Endothelial cell of umbilical vein (primary cell): ENCODE measurements at regions not wholly inside any gene's neighbourhood (a gene's known extent, or its start where the extent isn't known, plus 50 kb on each side); places are given as distances from the start of the nearest gene placed in this dataset.

Source experiments
- BruUV-seq: library from RNA; stranded (reverse); fragments of 400-500 nt; replicated peaks from 2 replicates; lab custom pipeline; 2021; lab: Mats Ljungman, UMichigan
- CTCF ChIA-PET: fragments of 300-600, 350-600 bp; sonication (Branson Sonifier 250); formaldehyde crosslinking; loops from one replicate; lab custom pipeline; 2021; ENCODE audit warnings: antibody characterized with exemption, inconsistent platforms; lab: Charles Lee
- POLR2A ChIA-PET: fragments of 300-600, 350-600 bp; sonication (Branson Sonifier 250); formaldehyde crosslinking; loops from one replicate; lab custom pipeline; 2021; ENCODE audit warnings: antibody characterized with exemption, inconsistent platforms; lab: Charles Lee
- DNase-seq: peaks from one replicate; pipeline ENCODE4 v3.0.0-alpha.2; 2011; ENCODE audit warnings: low read depth, low spot score
- FAIRE-seq: peaks from 2 replicates; lab custom pipeline; 2011; peaks lifted over from hg19 to GRCh38; lab: Jason Lieb, UNC
- H2AFZ ChIP-seq: 2 replicates; pipeline ENCODE4 v1.6.0; 2012; ENCODE audit warnings: low read depth, low read length, control low read depth, inconsistent platforms
- H3K27ac ChIP-seq: 2 replicates; pipeline ENCODE4 v1.5.1; 2011; ENCODE audit warnings: low read depth, mild to moderate bottlenecking, control low read depth, low read length, moderate library complexity; ENCODE audit not compliant: insufficient read depth
- H3K27me3 ChIP-seq, 2 experiments: 2 replicates each; pipeline versions ENCODE4 v1.6.0 to v1.6.1; 2011; ENCODE audit warnings: low read length in 2 of 2, mixed read lengths in 1 of 2; ENCODE audit not compliant: control insufficient read depth in 2 of 2, insufficient read depth in 2 of 2
- H3K36me3 ChIP-seq, 2 experiments: 2 replicates in 1 of 2; 3 replicates in 1 of 2; pipeline ENCODE4 v1.5.1; 2011; ENCODE audit warnings: low read length in 2 of 2, mild to moderate bottlenecking in 1 of 2, moderate library complexity in 1 of 2; ENCODE audit not compliant: control insufficient read depth in 2 of 2, insufficient read depth in 2 of 2; ENCODE audit errors: extremely low read depth in 1 of 2
- H3K4me1 ChIP-seq: 3 replicates; pipeline ENCODE4 v1.5.1; 2011; ENCODE audit warnings: mild to moderate bottlenecking, low read length; ENCODE audit not compliant: control insufficient read depth, insufficient read depth; ENCODE audit errors: extremely low read depth
- H3K4me2 ChIP-seq: 2 replicates; pipeline ENCODE4 v1.6.1; 2011; ENCODE audit warnings: low read length, control low read depth, mixed read lengths; ENCODE audit not compliant: insufficient read depth
- H3K4me3 ChIP-seq, 3 experiments: fragments of 200-600 bp in 1 of 3; sonication (generic), shearing (Covaris generic) in 1 of 3; replicated peaks in 1 of 3; 2 replicates each; pipeline ENCODE4 v1.5.1; 2011 to 2016; ENCODE audit warnings: control low read depth in 3 of 3, low read length in 3 of 3, mild to moderate bottlenecking in 2 of 3, inconsistent platforms in 1 of 3, low read depth in 1 of 3, moderate library complexity in 1 of 3; ENCODE audit not compliant: insufficient read depth in 1 of 3
- H3K79me2 ChIP-seq: 2 replicates; pipeline ENCODE4 v1.6.0; 2012; ENCODE audit warnings: low read length, inconsistent platforms; ENCODE audit not compliant: control insufficient read depth, insufficient read depth
- H3K9ac ChIP-seq: replicated peaks from 2 replicates; pipeline ENCODE3; 2011; ENCODE audit warnings: low read length, control low read depth; ENCODE audit not compliant: insufficient read depth; ENCODE audit errors: extremely low read depth
- H3K9me1 ChIP-seq: replicated peaks from 3 replicates; pipeline ENCODE4 v1.6.0; 2011; ENCODE audit warnings: mild to moderate bottlenecking, low read length; ENCODE audit not compliant: control insufficient read depth, insufficient read depth; ENCODE audit errors: extremely low read depth
- H3K9me3 ChIP-seq: replicated peaks from 2 replicates; pipeline ENCODE4 v1.5.1; 2012; ENCODE audit warnings: low read length, inconsistent platforms; ENCODE audit not compliant: control insufficient read depth, insufficient read depth
- H4K20me1 ChIP-seq: replicated peaks from 2 replicates; pipeline ENCODE3; 2011; ENCODE audit warnings: mild to moderate bottlenecking, low read length; ENCODE audit not compliant: control insufficient read depth, insufficient read depth; ENCODE audit errors: extremely low read depth
- EZH2 ChIP-seq: IDR thresholded peaks from 2 replicates; pipeline ENCODE4 v1.6.1; 2012; ENCODE audit warnings: borderline replicate concordance, low read depth, mild to moderate bottlenecking, moderate library complexity, low read length, inconsistent platforms; ENCODE audit not compliant: severe bottlenecking
- FOS ChIP-seq: IDR thresholded peaks from 2 replicates; pipeline ENCODE4 v1.6.1; 2011; ENCODE audit warnings: mild to moderate bottlenecking, low read length, moderate library complexity, borderline replicate concordance; ENCODE audit not compliant: insufficient read depth
- GATA2 ChIP-seq: IDR thresholded peaks from 2 replicates; pipeline ENCODE4 v1.7.0; 2011; ENCODE audit warnings: low read depth, mild to moderate bottlenecking, moderate library complexity, mixed read lengths, low read length; ENCODE audit not compliant: insufficient read length, insufficient read depth
- JUN ChIP-seq: IDR thresholded peaks from 2 replicates; pipeline ENCODE4 v1.6.1; 2011; ENCODE audit warnings: borderline replicate concordance, low read depth; ENCODE audit not compliant: insufficient read length, insufficient read depth
- MYC ChIP-seq: IDR thresholded peaks from one replicate; pipeline ENCODE4 v1.6.1; 2011; ENCODE audit warnings: mild to moderate bottlenecking, low read depth, low read length
- POLR2A ChIP-seq: IDR thresholded peaks from 2 replicates; pipeline ENCODE4 v1.6.1; 2012; ENCODE audit warnings: low read depth, mild to moderate bottlenecking, control low read depth, low read length
- POLR2AphosphoS5 ChIP-seq: IDR thresholded peaks from 2 replicates; pipeline ENCODE4 v1.6.1; 2012; ENCODE audit warnings: low read depth, mild to moderate bottlenecking, control low read depth, low read length, moderate library complexity; ENCODE audit not compliant: insufficient read depth
- dilution Hi-C: fragments of 300-500 bp; cut with MboI; formaldehyde crosslinking; loops from one replicate; pipeline ENCODE4 v1.15.0; 2019; ENCODE audit warnings: low sequenced_read_pairs; ENCODE audit not compliant: extremely low pct_ligation_motif_present
- intact Hi-C: fragments of 100-400 bp; cut with micrococcal nuclease; formaldehyde crosslinking; loops from one replicate; pipeline ENCODE4 v1.10.0; 2022
- TF ChIP-seq, protein P1 (sequence below): IDR thresholded peaks from 2 replicates; pipeline ENCODE4 v1.6.1; 2011; ENCODE audit not compliant: insufficient read depth, insufficient read length
- TF ChIP-seq, protein P2 (sequence below), 2 donors: IDR thresholded peaks; 1 replicate in 1 of 2; 2 replicates in 1 of 2; pipeline ENCODE4 v1.5.1; 2011; ENCODE audit warnings: low read length in 2 of 2, mild to moderate bottlenecking in 2 of 2, moderate library complexity in 2 of 2, control low read depth in 1 of 2, inconsistent platforms in 1 of 2, low read depth in 1 of 2; ENCODE audit not compliant: insufficient read depth in 1 of 2; ENCODE audit errors: extremely low read depth in 1 of 2

DNA sequence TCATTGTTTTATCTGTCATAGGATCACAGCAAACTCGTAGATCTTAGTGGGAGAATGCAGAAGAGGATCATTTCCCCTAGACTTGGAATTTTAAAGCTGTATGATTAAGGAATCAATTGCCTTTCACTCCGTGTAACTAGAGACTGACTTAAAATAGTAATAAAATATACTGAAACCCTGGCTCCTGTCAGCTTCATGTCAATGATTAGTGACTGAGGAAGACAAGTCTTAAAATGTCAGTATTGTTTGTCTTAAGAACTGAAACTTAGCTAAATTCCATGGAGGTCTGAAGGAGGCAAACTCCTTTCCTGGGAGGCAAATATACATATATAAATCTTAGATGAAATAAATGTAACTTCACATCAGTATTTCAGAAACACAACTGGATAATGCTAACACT is 1016.7 kb upstream of the PCDH10 start:
- BruUV-seq, result no TSS peak
- CTCF ChIA-PET, result interaction anchor here (1.4 kb wide), 1 partner anchor 12 kb away, joined by 3 read pairs; no protein-coding TSS in a partner anchor

More for the DNA sequence above, 1016.7 kb upstream of the PCDH10 start:
- Histone ChIP-seq H3K27me3 (no peaks in the 10 kb centered on the region), H3K27ac (no peak overlapping the region), H3K4me3 (no peak overlapping the region), H3K9me3 (no peaks in the 10 kb centered on the region), H3K36me3 (no peaks in the 10 kb centered on the region), H3K9me1 (no peaks in the 10 kb centered on the region), H3K9ac (no peak overlapping the region), H3K79me2 (no peaks in the 10 kb centered on the region), H2AFZ (no peak overlapping the region), H4K20me1 (no peaks in the 10 kb centered on the region), H3K4me1 (no peaks in the 10 kb centered on the region), H3K4me2 (no peak overlapping the region)
- no peak for DNase-seq
- FAIRE-seq, result no peak
- POLR2A ChIA-PET, result no interaction called here
- TF ChIP-seq POLR2A, result no peak
- TF ChIP-seq, protein P1, sequence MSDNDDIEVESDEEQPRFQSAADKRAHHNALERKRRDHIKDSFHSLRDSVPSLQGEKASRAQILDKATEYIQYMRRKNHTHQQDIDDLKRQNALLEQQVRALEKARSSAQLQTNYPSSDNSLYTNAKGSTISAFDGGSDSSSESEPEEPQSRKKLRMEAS, result no peak
- no peak for TF ChIP-seq POLR2AphosphoS5
- no peak for TF ChIP-seq GATA2
- TF ChIP-seq MYC, result no peak
- no peak for TF ChIP-seq JUN
- TF ChIP-seq, protein P2, sequence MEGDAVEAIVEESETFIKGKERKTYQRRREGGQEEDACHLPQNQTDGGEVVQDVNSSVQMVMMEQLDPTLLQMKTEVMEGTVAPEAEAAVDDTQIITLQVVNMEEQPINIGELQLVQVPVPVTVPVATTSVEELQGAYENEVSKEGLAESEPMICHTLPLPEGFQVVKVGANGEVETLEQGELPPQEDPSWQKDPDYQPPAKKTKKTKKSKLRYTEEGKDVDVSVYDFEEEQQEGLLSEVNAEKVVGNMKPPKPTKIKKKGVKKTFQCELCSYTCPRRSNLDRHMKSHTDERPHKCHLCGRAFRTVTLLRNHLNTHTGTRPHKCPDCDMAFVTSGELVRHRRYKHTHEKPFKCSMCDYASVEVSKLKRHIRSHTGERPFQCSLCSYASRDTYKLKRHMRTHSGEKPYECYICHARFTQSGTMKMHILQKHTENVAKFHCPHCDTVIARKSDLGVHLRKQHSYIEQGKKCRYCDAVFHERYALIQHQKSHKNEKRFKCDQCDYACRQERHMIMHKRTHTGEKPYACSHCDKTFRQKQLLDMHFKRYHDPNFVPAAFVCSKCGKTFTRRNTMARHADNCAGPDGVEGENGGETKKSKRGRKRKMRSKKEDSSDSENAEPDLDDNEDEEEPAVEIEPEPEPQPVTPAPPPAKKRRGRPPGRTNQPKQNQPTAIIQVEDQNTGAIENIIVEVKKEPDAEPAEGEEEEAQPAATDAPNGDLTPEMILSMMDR (IDR thresholded peaks at IDR 0.05; ENCODE audit: extremely low read depth in 1 of 2, insufficient read depth in 1 of 2, low read depth in 1 of 2, low read length in 2 of 2), result no peak
- no peak for TF ChIP-seq EZH2
- TF ChIP-seq FOS, result no peak
- intact Hi-C loops (no loop called here), dilution Hi-C loops (no loop called here)
